ENCODE measurements at regions not wholly inside any gene's neighbourhood (a gene's known extent, or its start where the extent isn't known, plus 50 kb on each side); places are given as distances from the start of the nearest gene placed in this dataset.

- Histone ChIP-seq H3K27ac (no peak overlapping the region), H3K4me1 (no peaks in the 10 kb centered on the region), H3K27me3 (ENCODE audit: insufficient read depth in 3 of 3, low read length in 2 of 3) (peaks cover 0 to 26% (median 0%) of the 10 kb centered on the region in 3 donors), H3K9me3 (no peaks in the 10 kb centered on the region), H3K4me3 (no peak overlapping the region), H3K36me3 (ENCODE audit: insufficient read depth in 1 of 2, low read depth in 1 of 2) (no peaks in the 10 kb centered on the region)
- intact Hi-C loops (cut with DNase I), result no loop called here
- 55 to 81% (median 68%) methylated on average over 2 of the region's 2 CpGs for WGBS, 3 donors
- DNase-seq (no peak), ATAC-seq (no peak)
- TF ChIP-seq, protein P1, sequence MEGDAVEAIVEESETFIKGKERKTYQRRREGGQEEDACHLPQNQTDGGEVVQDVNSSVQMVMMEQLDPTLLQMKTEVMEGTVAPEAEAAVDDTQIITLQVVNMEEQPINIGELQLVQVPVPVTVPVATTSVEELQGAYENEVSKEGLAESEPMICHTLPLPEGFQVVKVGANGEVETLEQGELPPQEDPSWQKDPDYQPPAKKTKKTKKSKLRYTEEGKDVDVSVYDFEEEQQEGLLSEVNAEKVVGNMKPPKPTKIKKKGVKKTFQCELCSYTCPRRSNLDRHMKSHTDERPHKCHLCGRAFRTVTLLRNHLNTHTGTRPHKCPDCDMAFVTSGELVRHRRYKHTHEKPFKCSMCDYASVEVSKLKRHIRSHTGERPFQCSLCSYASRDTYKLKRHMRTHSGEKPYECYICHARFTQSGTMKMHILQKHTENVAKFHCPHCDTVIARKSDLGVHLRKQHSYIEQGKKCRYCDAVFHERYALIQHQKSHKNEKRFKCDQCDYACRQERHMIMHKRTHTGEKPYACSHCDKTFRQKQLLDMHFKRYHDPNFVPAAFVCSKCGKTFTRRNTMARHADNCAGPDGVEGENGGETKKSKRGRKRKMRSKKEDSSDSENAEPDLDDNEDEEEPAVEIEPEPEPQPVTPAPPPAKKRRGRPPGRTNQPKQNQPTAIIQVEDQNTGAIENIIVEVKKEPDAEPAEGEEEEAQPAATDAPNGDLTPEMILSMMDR (IDR thresholded peaks at IDR 0.05), result no peak
Measured at GRCh38 chrX:131918839-131919238, 104.3 kb upstream of the STK26 start.

GRCh38 chrX:131923614-131924250 lies 99.4 kb upstream of the STK26 start:
- Histone ChIP-seq H3K27ac (no peak overlapping the region), H3K27me3 (ENCODE audit: insufficient read depth in 3 of 3, low read length in 2 of 3) (peaks cover 0 to 6% (median 0%) of the 10 kb centered on the region in 3 donors), H3K4me1 (no peaks in the 10 kb centered on the region), H3K4me3 (no peak overlapping the region), H3K36me3 (ENCODE audit: insufficient read depth in 1 of 2, low read depth in 1 of 2) (no peaks in the 10 kb centered on the region), H3K9me3 (no peaks in the 10 kb centered on the region)
- DNase-seq, result no peak
- intact Hi-C loops (cut with DNase I), result no loop called here
- WGBS, 3 donors, result 70 to 92% (median 87%) methylated on average over 5 of the region's 5 CpGs
- TF ChIP-seq, protein P1 (IDR thresholded peaks at IDR 0.05), result no peak
- no peak for ATAC-seq

- H3K27ac ChIP-seq, result no peak overlapping the region
- intact Hi-C loops (cut with DNase I), result no loop called here
- WGBS, 3 donors, result 71 to 95% (median 91%) methylated on average over 8 of the region's 8 CpGs
- no peak for DNase-seq
- TF ChIP-seq, protein P1 (IDR thresholded peaks at IDR 0.05), result no peak
- H3K4me3 ChIP-seq, result no peak overlapping the region
- no peaks in the 10 kb centered on the region for H3K9me3 ChIP-seq
- H3K4me1 ChIP-seq, result no peaks in the 10 kb centered on the region
- ATAC-seq, result no peak
- H3K27me3 ChIP-seq (ENCODE audit: insufficient read depth in 3 of 3, low read length in 2 of 3), result peaks cover 0 to 3% (median 0%) of the 10 kb centered on the region in 3 donors
- H3K36me3 ChIP-seq (ENCODE audit: insufficient read depth in 1 of 2, low read depth in 1 of 2), result no peaks in the 10 kb centered on the region
Measured at GRCh38 chrX:131938749-131939148, 84.4 kb upstream of the STK26 start.

- Histone ChIP-seq H3K4me1 (no peaks in the 10 kb centered on the region), H3K4me3 (no peak overlapping the region), H3K36me3 (ENCODE audit: insufficient read depth in 1 of 2, low read depth in 1 of 2) (no peaks in the 10 kb centered on the region), H3K9me3 (no peaks in the 10 kb centered on the region), H3K27me3 (ENCODE audit: insufficient read depth in 3 of 3, low read length in 2 of 3) (peaks cover 0 to 26% (median 0%) of the 10 kb centered on the region in 3 donors), H3K27ac (no peak overlapping the region)
- 11 to 24% (median 15%) methylated on average over 2 of the region's 2 CpGs for WGBS, 3 donors
- ATAC-seq, result no peak
- TF ChIP-seq, protein P1 (IDR thresholded peaks at IDR 0.05), result no peak
- DNase-seq, result no peak
- intact Hi-C loops (cut with DNase I), result no loop called here
Measured at GRCh38 chrX:131942034-131942433, 81.1 kb upstream of the STK26 start.
